Motor neuron (in vitro differentiated cells): ENCODE measurements at regions not wholly inside any gene's neighbourhood (a gene's known extent, or its start where the extent isn't known, plus 50 kb on each side); places are given as distances from the start of the nearest gene placed in this dataset.

ENCODE experiments used
- ATAC-seq, 8 experiments: fragments of 200-7000 bp; cut with Tn5 transposase; replicated peaks in 6 of 8; 2 replicates each; pipeline ENCODE4 v1.8.0; 2021; ENCODE audit warnings: mild to moderate bottlenecking in 8 of 8, moderate library complexity in 8 of 8
- H3K27ac ChIP-seq, 2 donors: fragments of 250-450 bp; sonication (Bioruptor Pico); 2 replicates each; pipeline ENCODE4 v1.9.0; 2021; ENCODE audit warnings: antibody characterized with exemption in 2 of 2, mild to moderate bottlenecking in 2 of 2, moderate library complexity in 1 of 2
- H3K4me1 ChIP-seq, 2 donors: fragments of 250-450 bp; sonication (Bioruptor Pico); replicated peaks in 1 of 2; 2 replicates each; pipeline ENCODE4 v1.6.1; 2021; ENCODE audit warnings: antibody characterized with exemption in 2 of 2, mild to moderate bottlenecking in 2 of 2, moderate library complexity in 1 of 2
- H3K4me3 ChIP-seq, 5 donors: fragments of 250-450 bp; sonication (Bioruptor Pico); 2 replicates each; pipeline ENCODE4 v1.9.0; 2021; ENCODE audit warnings: antibody characterized with exemption in 5 of 5, mild to moderate bottlenecking in 5 of 5, moderate library complexity in 4 of 5
- WGBS, 10 experiments: fragments of 450-650 bp; shearing (Covaris generic); methylation state at CpG; one replicate each; pipeline ENCODE4 v1.0.0; 2022; 5-methylcytosine and 5-hydroxymethylcytosine counted together
- in situ Hi-C, 9 experiments: fragments of 400-800 bp; cut with MboI; loops; one replicate each; pipeline ENCODE4 v1.15.0; 2021; ENCODE audit warnings: low sequenced_read_pairs in 9 of 9, low pct_unique_long_range_greater_than_20kb in 2 of 9; ENCODE audit not compliant: unreplicated experiment in 9 of 9

- no peak overlapping the region for H3K27ac ChIP-seq
- 38 to 100% (median 76%) methylated on average over 1 of the region's 1 CpG; no CpG with 5 or more reads in 1 of the 10 experiments for WGBS, 10 experiments
- in situ Hi-C loops: no loop called here
- ATAC-seq: no peak
- no peak overlapping the region for H3K4me3 ChIP-seq
- H3K4me1 ChIP-seq: no peaks in the 10 kb centered on the region
Observed at GRCh38 chr7:41819645-41820044, 116.8 kb upstream of the INHBA start.

GRCh38 chr7:41818765-41819398 is 116.0 kb upstream of the INHBA start:
- no peaks in the 10 kb centered on the region for H3K4me1 ChIP-seq
- peak in 3 of 8 experiments; percentile 82 to 94 (median 92) for ATAC-seq
- 0 to 92% (median 59%) methylated on average over 1 of the region's 1 CpG; no CpG with 5 or more reads in 2 of the 10 experiments for WGBS, 10 experiments
- in situ Hi-C loops: no loop called here
- H3K4me3 ChIP-seq: no peak overlapping the region
- no peak overlapping the region for H3K27ac ChIP-seq

DNA sequence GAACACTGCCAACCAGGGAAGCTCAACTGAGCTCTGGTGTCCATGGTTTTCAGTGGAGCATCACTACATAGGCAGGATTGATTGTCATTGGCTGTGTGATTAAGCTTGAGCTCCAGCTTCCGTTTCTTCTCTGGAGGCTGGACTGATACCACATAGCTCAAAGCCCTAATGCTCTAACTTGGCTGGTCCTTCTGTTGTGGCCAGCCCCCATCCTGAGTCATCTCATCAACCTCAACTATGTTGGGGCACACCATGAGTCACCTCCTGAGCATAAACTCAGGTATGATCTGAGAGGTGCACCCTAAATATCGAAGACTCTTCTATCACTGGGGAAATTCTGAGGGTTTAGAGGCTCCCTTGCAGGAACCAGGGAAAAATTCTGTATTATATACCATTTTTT is 114.5 kb upstream of the INHBA start:
- in situ Hi-C loops: no loop called here
- no peak for ATAC-seq
- Histone ChIP-seq H3K4me1 (no peaks in the 10 kb centered on the region), H3K4me3 (no peak overlapping the region), H3K27ac (no peak overlapping the region)
- 0 to 100% (median 64%) methylated on average over 1 to 2 of the region's 2 CpGs; no CpG with 5 or more reads in 3 of the 10 experiments for WGBS, 10 experiments

- H3K27ac ChIP-seq: no peak overlapping the region
- whole genome bisulfite sequencing, 10 experiments: 40 to 93% (median 69%) methylated on average over 1 to 4 of the region's 4 CpGs; no CpG with 5 or more reads in 4 of the 10 experiments
- no peak overlapping the region for H3K4me3 ChIP-seq
- H3K4me1 ChIP-seq: no peaks in the 10 kb centered on the region
- in situ Hi-C loops: no loop called here
- no peak for ATAC-seq
Observed at GRCh38 chr7:41816111-41816510, 113.2 kb upstream of the INHBA start.

DNA sequence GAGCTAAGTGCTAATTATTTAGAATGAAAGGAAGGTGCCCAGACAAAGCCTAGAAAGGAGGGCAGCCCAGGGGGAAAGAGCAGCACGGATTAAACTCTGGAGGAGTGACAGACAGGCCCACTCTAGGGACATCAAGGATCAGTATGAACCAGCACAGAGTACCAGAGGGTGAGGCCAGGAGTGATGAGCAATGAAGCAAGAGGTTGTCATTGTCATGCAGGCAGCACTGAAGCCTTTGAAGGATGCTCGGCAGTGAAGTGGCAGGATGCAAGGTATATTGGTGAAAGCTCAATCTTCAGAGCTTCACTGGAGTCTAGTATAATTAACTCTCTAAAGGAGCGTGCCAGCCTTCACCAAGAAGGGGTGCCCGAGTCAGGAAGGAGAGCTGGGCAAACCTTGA is 112.0 kb upstream of the INHBA start:
- Histone ChIP-seq H3K27ac (no peak overlapping the region), H3K4me3 (no peak overlapping the region), H3K4me1 (no peaks in the 10 kb centered on the region)
- WGBS, 10 experiments: 40 to 100% (median 82%) methylated on average over 1 to 3 of the region's 4 CpGs; no CpG with 5 or more reads in 6 of the 10 experiments
- ATAC-seq: no peak
- in situ Hi-C loops: no loop called here

DNA sequence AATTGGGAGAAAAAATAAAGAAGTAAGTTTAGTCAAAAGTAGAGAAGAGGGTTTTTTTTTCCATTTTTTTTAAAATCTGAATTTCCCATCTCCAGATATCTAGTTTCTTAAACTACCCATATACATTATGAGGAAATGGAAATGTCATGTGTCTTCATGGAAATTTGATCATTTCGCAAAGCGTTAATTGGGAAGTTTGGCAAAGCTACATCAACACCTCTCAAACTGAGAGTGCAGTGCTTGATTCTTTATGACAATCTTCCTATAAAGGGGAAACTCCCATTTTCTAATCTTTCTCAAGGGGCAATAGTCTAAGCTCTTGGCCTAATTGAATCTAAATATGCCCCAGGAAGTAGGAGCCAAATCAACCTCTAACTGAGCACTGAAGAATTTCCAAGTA is 110.4 kb upstream of the INHBA start:
- H3K4me1 ChIP-seq: peaks cover 0 to 3% of the 10 kb centered on the region in 2 donors
- in situ Hi-C loops: no loop called here
- no peak overlapping the region for H3K4me3 ChIP-seq
- 87 to 100% (median 100%) methylated on average over 1 to 2 of the region's 2 CpGs for WGBS, 10 experiments
- H3K27ac ChIP-seq: no peak overlapping the region
- ATAC-seq: no peak

DNA sequence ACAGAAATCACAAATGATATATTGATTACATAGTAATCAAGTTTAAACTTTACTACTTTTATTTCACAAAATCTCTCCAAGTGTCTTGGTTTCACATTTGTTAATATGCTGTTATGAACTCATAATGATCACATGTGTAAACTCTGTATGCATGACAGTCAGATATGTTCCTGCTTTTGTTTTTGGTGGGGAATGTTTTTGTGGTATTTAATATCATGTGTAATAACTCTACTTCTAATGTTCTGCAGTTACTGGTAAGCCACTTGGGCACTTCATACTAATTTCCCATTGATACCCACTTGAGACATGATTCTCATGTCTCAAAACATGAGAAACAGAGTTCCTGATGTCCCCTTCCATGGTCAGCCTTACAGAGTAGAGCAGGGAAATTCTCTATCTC is 109.1 kb upstream of the INHBA start:
- peaks cover 0 to 3% of the 10 kb centered on the region in 2 donors for H3K4me1 ChIP-seq
- H3K4me3 ChIP-seq: no peak overlapping the region
- in situ Hi-C loops: no loop called here
- ATAC-seq: no peak
- no peak overlapping the region for H3K27ac ChIP-seq

DNA sequence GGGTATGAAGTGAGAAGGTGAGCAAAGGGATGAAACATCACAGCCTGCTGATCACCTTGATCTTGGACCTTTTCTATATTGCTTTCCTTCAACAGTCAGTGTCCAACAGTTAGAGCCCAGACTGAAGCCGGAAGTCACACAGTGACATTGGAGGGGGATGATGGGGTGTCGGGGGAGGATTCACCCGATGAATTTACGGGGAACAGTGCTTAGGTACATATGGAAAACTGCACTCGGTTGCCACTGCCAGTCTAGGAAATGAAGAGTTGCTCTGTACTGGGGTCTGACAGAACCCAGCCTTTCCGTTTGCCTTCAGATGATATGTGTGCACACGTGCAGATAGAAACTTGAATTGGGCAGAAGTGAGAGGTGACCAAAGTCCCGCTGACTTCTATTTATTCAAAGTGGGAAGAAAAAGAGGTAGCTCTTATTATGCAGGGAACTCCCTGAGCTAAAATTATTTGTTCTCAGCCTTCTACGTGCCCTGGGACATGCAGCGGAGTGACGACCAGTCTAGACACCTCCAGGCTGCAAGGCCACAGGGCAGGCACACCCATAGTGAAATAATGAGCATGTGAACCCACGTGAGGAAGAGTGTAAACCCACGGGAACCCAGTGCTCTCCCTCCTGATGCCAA is 107.2 kb upstream of the INHBA start:
- Histone ChIP-seq H3K4me1 (peaks cover 0 to 3% of the 10 kb centered on the region in 2 donors), H3K4me3 (no peak overlapping the region), H3K27ac (no peak overlapping the region)
- 61 to 100% (median 100%) methylated on average over 1 to 3 of the region's 13 CpGs; no CpG with 5 or more reads in 3 of the 10 experiments for WGBS, 10 experiments
- in situ Hi-C loops: no loop called here
- no peak for ATAC-seq

- in situ Hi-C loops: no loop called here
- Histone ChIP-seq H3K4me3 (no peak overlapping the region), H3K4me1 (peaks cover 0 to 3% of the 10 kb centered on the region in 2 donors), H3K27ac (no peak overlapping the region)
- WGBS, 10 experiments: 14 to 100% (median 100%) methylated on average over 1 of the region's 1 CpG; no CpG with 5 or more reads in 4 of the 10 experiments
- ATAC-seq: peak in 1 of 8 experiments; percentile 33
Observed at GRCh38 chr7:41809529-41809939, 106.6 kb upstream of the INHBA start.

- WGBS, 10 experiments: 83 to 100% (median 100%) methylated on average over 1 to 2 of the region's 2 CpGs; no CpG with 5 or more reads in 2 of the 10 experiments
- Histone ChIP-seq H3K4me3 (no peak overlapping the region), H3K4me1 (peaks cover 0 to 3% of the 10 kb centered on the region in 2 donors), H3K27ac (no peak overlapping the region)
- in situ Hi-C loops: no loop called here
- no peak for ATAC-seq
Observed at GRCh38 chr7:41809116-41809515, 106.2 kb upstream of the INHBA start.

DNA sequence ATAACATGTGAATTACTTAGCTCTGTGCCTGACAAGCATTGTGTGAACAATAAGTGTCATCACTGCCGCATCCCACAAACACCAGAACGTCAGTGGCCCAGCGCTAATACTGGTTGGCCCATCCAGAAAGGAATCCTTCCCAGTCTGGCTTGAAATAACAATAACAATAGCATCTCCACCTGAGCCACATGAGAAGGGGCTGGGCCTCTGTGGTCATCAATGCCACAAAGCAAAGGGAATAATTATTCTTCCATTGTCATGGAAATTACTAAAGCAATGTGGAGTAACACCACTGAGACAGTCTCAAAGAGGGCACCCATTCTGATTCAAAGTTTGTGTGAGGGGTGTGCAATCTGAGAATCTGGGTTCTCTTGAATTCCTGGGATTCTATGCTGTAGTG is 105.7 kb upstream of the INHBA start:
- peak overlapping the region in 1 of 2 donors; percentile 59 for H3K27ac ChIP-seq
- no peak overlapping the region for H3K4me3 ChIP-seq
- H3K4me1 ChIP-seq: peaks cover 0 to 3% of the 10 kb centered on the region in 2 donors
- in situ Hi-C loops: no loop called here
- ATAC-seq: peak in 4 of 8 experiments; percentile 43 to 96 (median 94)
- 28 to 100% (median 76%) methylated on average over 1 to 3 of the region's 3 CpGs; no CpG with 5 or more reads in 5 of the 10 experiments for WGBS, 10 experiments

- WGBS, 10 experiments: 11 to 89% (median 70%) methylated on average over 1 to 2 of the region's 2 CpGs; no CpG with 5 or more reads in 1 of the 10 experiments
- no peak overlapping the region for H3K4me3 ChIP-seq
Observed at GRCh38 chr7:41803569-41803968, 100.7 kb upstream of the INHBA start.

GRCh38 chr7:41796331-41796730 is 93.4 kb upstream of the INHBA start:
- peak in 2 of 8 experiments; percentile 53 to 55 for ATAC-seq
- in situ Hi-C loops: no loop called here
- H3K4me3 ChIP-seq: no peak overlapping the region

More at GRCh38 chr7:41803569-41803968, 100.7 kb upstream of the INHBA start:
- ATAC-seq: no peak
- Histone ChIP-seq H3K27ac (no peak overlapping the region), H3K4me1 (no peaks in the 10 kb centered on the region)
- in situ Hi-C loops: no loop called here

More at GRCh38 chr7:41796331-41796730, 93.4 kb upstream of the INHBA start:
- H3K4me1 ChIP-seq: no peaks in the 10 kb centered on the region
- H3K27ac ChIP-seq: no peak overlapping the region
